DOHH2 (cell line): ENCODE measurements at regions not wholly inside any gene's neighbourhood (a gene's known extent, or its start where the extent isn't known, plus 50 kb on each side); places are given as distances from the start of the nearest gene placed in this dataset.

Experiments
- H3F3A ChIP-seq: fragments of 200-600 bp; sonication (generic), shearing (Covaris generic); 2 replicates; pipeline ENCODE4 v1.6.0; 2016; ENCODE audit warnings: antibody characterized with exemption, mild to moderate bottlenecking; ENCODE audit not compliant: control insufficient read depth, insufficient read depth
- H3K27ac ChIP-seq: fragments of 200-600 bp; sonication (generic); 2 replicates; pipeline ENCODE4 v1.5.1; 2014; ENCODE audit warnings: low read depth, mild to moderate bottlenecking, low read length, moderate library complexity
- H3K27me3 ChIP-seq: fragments of 200-600 bp; sonication (generic); 2 replicates; pipeline ENCODE4 v1.6.1; 2014; ENCODE audit warnings: mild to moderate bottlenecking, low read length, mixed read lengths; ENCODE audit not compliant: control insufficient read depth
- H3K36me3 ChIP-seq: fragments of 200-600 bp; sonication (generic); 2 replicates; pipeline ENCODE4 v1.6.1; 2014; ENCODE audit warnings: mild to moderate bottlenecking, low read length, moderate library complexity, mixed read lengths; ENCODE audit not compliant: control insufficient read depth
- H3K4me1 ChIP-seq: fragments of 200-600 bp; sonication (generic); 2 replicates; pipeline ENCODE4 v1.6.1; 2014; ENCODE audit warnings: mild to moderate bottlenecking, low read length, mixed read lengths; ENCODE audit not compliant: control insufficient read depth
- H3K4me2 ChIP-seq: fragments of 200-600 bp; sonication (generic); 2 replicates; pipeline ENCODE4 v1.6.0; 2014; ENCODE audit warnings: mild to moderate bottlenecking, low read length, moderate library complexity
- H3K4me3 ChIP-seq: fragments of 200-600 bp; sonication (generic); 2 replicates; pipeline ENCODE4 v1.5.1; 2014; ENCODE audit warnings: mild to moderate bottlenecking, low read length, mixed read lengths
- H3K79me2 ChIP-seq: fragments of 200-600 bp; sonication (generic); 2 replicates; pipeline ENCODE4 v1.6.1; 2014; ENCODE audit warnings: mild to moderate bottlenecking, low read length, mixed read lengths; ENCODE audit not compliant: control insufficient read depth
- H3K9me2 ChIP-seq: fragments of 200-600 bp; sonication (generic); replicated peaks from 2 replicates; pipeline ENCODE4 v1.6.1; 2014; ENCODE audit warnings: mild to moderate bottlenecking, low read length, mixed read lengths; ENCODE audit not compliant: control insufficient read depth
- H3K9me3 ChIP-seq: fragments of 200-600 bp; sonication (generic); 2 replicates; pipeline ENCODE4 v1.6.1; 2014; ENCODE audit warnings: antibody characterized with exemption, low read length, mixed read lengths; ENCODE audit not compliant: control insufficient read depth, insufficient read depth
- H4K20me1 ChIP-seq: fragments of 200-600 bp; sonication (generic); 2 replicates; pipeline ENCODE4 v1.6.0; 2014; ENCODE audit warnings: low read depth, mild to moderate bottlenecking, antibody characterized with exemption, low read length, moderate library complexity; ENCODE audit not compliant: control insufficient read depth, insufficient read depth
- CTCF ChIP-seq: fragments of 200-600 bp; sonication (generic); IDR thresholded peaks from one replicate; pipeline ENCODE4 v1.5.1; 2014; ENCODE audit warnings: antibody characterized with exemption, mild to moderate bottlenecking, low read depth, low read length; ENCODE audit not compliant: poor library complexity, severe bottlenecking
- EZH2phosphoT487 ChIP-seq: fragments of 200-600 bp; sonication (generic); IDR thresholded peaks from 2 replicates; pipeline ENCODE4 v1.6.1; 2017; ENCODE audit warnings: borderline replicate concordance, mild to moderate bottlenecking, antibody characterized with exemption, low read length, moderate library complexity, mixed read lengths

- Histone ChIP-seq H3K27me3 (no peaks in the 10 kb centered on the region), H3K9me2 (no peaks in the 10 kb centered on the region), H3K4me2 (no peak overlapping the region), H4K20me1 (no peaks in the 10 kb centered on the region), H3K36me3 (no peaks in the 10 kb centered on the region), H3K27ac (no peak overlapping the region), H3K4me3 (no peak overlapping the region), H3K79me2 (no peaks in the 10 kb centered on the region), H3F3A (no peaks in the 10 kb centered on the region), H3K9me3 (peaks cover 2% of the 10 kb centered on the region; the same call in 1 of the 2 replicates), H3K4me1 (no peaks in the 10 kb centered on the region)
- no peak for TF ChIP-seq EZH2phosphoT487
- TF ChIP-seq CTCF, result no peak
Observed at GRCh38 chr19:29022599-29022998, 190.4 kb downstream of the UQCRFS1 start.

GRCh38 chr19:29022165-29022564 is 190.8 kb downstream of the UQCRFS1 start:
- Histone ChIP-seq H3K27ac (no peak overlapping the region), H3K4me1 (no peaks in the 10 kb centered on the region), H3K4me3 (no peak overlapping the region), H3K9me3 (no peaks in the 10 kb centered on the region; the same call in 1 of the 2 replicates), H3K36me3 (no peaks in the 10 kb centered on the region), H3K79me2 (no peaks in the 10 kb centered on the region), H4K20me1 (no peaks in the 10 kb centered on the region), H3K9me2 (no peaks in the 10 kb centered on the region), H3K27me3 (no peaks in the 10 kb centered on the region), H3F3A (no peaks in the 10 kb centered on the region), H3K4me2 (no peak overlapping the region)
- TF ChIP-seq EZH2phosphoT487, result no peak
- TF ChIP-seq CTCF, result no peak

- Histone ChIP-seq H3K36me3 (no peaks in the 10 kb centered on the region), H3K4me3 (no peak overlapping the region), H3K9me3 (no peaks in the 10 kb centered on the region; the same call in 1 of the 2 replicates), H3K4me2 (no peak overlapping the region), H3K79me2 (no peaks in the 10 kb centered on the region), H3K9me2 (no peaks in the 10 kb centered on the region), H3K27ac (no peak overlapping the region), H3K4me1 (no peaks in the 10 kb centered on the region), H4K20me1 (no peaks in the 10 kb centered on the region), H3F3A (no peaks in the 10 kb centered on the region), H3K27me3 (no peaks in the 10 kb centered on the region)
- TF ChIP-seq CTCF (no peak), EZH2phosphoT487 (no peak)
Observed at GRCh38 chr19:29021232-29021916, 191.6 kb downstream of the UQCRFS1 start.
